OCI-LY1 (cell line): ENCODE measurements at regions not wholly inside any gene's neighbourhood (a gene's known extent, or its start where the extent isn't known, plus 50 kb on each side); places are given as distances from the start of the nearest gene placed in this dataset.

Source experiments
- CTCF ChIP-seq: fragments of 200-600 bp; sonication (generic), shearing (Covaris generic); IDR thresholded peaks from 2 replicates; pipeline ENCODE4 v1.5.1; 2017; ENCODE audit warnings: mild to moderate bottlenecking, antibody characterized with exemption, low read length, moderate library complexity, mixed read lengths
- EZH2 ChIP-seq: fragments of 200-600 bp; sonication (generic), shearing (Covaris generic); IDR thresholded peaks from 2 replicates; pipeline ENCODE4 v1.8.0; 2017; ENCODE audit warnings: borderline replicate concordance, mixed run types, mild to moderate bottlenecking, antibody characterized with exemption, low read length, moderate library complexity, mixed read lengths

GRCh38 chr15:59867086-59867855 lies 136.8 kb upstream of the FOXB1 start:
- TF ChIP-seq CTCF: no peak
- TF ChIP-seq EZH2: no peak
